ENCODE measurements at regions not wholly inside any gene's neighbourhood (a gene's known extent, or its start where the extent isn't known, plus 50 kb on each side); places are given as distances from the start of the nearest gene placed in this dataset.

DNA sequence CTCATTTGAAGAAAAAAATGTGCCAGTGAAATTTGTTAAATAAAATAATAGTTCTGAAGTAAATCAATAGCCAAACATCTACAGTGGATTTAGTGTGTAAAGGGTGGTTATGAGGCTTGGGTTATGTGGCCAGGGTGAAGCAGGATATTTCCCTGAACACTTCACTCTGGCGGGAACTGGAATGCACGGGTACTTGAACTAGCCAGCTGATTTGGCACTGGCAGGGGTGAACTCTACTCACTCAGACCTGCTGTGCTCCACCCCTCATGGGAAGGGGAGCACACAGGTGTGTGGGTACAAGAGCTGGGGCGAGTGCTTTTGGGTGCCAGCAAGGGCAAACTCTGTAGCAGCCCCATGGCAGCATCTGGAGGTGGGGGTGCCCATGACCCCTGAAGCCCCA is 278.2 kb downstream of the CALCRL start:
- Histone ChIP-seq H2AFZ (replicated peaks) (no peak overlapping the region), H3K4me1 (no peaks in the 10 kb centered on the region), H3K36me3 (no peaks in the 10 kb centered on the region), H4K20me1 (ENCODE audit: low read depth) (no peaks in the 10 kb centered on the region), H3K79me2 (ENCODE audit: low read depth) (no peaks in the 10 kb centered on the region), H3K27me3 (no peaks in the 10 kb centered on the region), H3K9me3 (ENCODE audit: low read depth) (no peaks in the 10 kb centered on the region), H3K27ac (no peak overlapping the region), H3K4me2 (no peak overlapping the region), H3F3A (ENCODE audit: low read depth) (peaks cover 12% of the 10 kb centered on the region), H3K4me3 (no peak overlapping the region), H3K9ac (no peak overlapping the region)
- Mint-ChIP-seq H3K36me3 (peaks cover 2% of the 10 kb centered on the region), H3K9me3 (peaks cover 14% of the 10 kb centered on the region), H3K27ac (peak overlapping the region; percentile 63), H3K4me1 (peaks cover 33% of the 10 kb centered on the region), H3K4me3 (no peak overlapping the region), H3K27me3 (ENCODE audit: insufficient read depth, low read depth) (peaks cover 2% of the 10 kb centered on the region)
- DNase-seq (ENCODE audit: low spot score) = no peak
- TF ChIP-seq EZH2 (IDR thresholded peaks at IDR 0.05) = no peak
- TF ChIP-seq, protein P1, sequence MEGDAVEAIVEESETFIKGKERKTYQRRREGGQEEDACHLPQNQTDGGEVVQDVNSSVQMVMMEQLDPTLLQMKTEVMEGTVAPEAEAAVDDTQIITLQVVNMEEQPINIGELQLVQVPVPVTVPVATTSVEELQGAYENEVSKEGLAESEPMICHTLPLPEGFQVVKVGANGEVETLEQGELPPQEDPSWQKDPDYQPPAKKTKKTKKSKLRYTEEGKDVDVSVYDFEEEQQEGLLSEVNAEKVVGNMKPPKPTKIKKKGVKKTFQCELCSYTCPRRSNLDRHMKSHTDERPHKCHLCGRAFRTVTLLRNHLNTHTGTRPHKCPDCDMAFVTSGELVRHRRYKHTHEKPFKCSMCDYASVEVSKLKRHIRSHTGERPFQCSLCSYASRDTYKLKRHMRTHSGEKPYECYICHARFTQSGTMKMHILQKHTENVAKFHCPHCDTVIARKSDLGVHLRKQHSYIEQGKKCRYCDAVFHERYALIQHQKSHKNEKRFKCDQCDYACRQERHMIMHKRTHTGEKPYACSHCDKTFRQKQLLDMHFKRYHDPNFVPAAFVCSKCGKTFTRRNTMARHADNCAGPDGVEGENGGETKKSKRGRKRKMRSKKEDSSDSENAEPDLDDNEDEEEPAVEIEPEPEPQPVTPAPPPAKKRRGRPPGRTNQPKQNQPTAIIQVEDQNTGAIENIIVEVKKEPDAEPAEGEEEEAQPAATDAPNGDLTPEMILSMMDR (IDR thresholded peaks at IDR 0.05) = no peak
- no peak for TF ChIP-seq EZH2phosphoT487 (IDR thresholded peaks at IDR 0.05)

- Mint-ChIP-seq H3K4me3 (no peak overlapping the region), H3K9me3 (peaks cover 14% of the 10 kb centered on the region)
Observed at GRCh38 chr2:187168720-187169713, 279.0 kb downstream of the CALCRL start.

GRCh38 chr2:187167491-187167890 is 280.6 kb downstream of the CALCRL start:
- Histone ChIP-seq H3K9me3 (ENCODE audit: low read depth) (no peaks in the 10 kb centered on the region), H3F3A (ENCODE audit: low read depth) (peaks cover 12% of the 10 kb centered on the region), H2AFZ (replicated peaks) (no peak overlapping the region), H3K4me2 (no peak overlapping the region), H3K27me3 (no peaks in the 10 kb centered on the region), H4K20me1 (ENCODE audit: low read depth) (no peaks in the 10 kb centered on the region), H3K27ac (no peak overlapping the region), H3K4me1 (no peaks in the 10 kb centered on the region), H3K9ac (no peak overlapping the region), H3K79me2 (ENCODE audit: low read depth) (no peaks in the 10 kb centered on the region), H3K36me3 (no peaks in the 10 kb centered on the region), H3K4me3 (no peak overlapping the region)
- H3K4me3 Mint-ChIP-seq = no peak overlapping the region
- peaks cover 16% of the 10 kb centered on the region for H3K9me3 Mint-ChIP-seq
- no peaks in the 10 kb centered on the region for H3K27me3 Mint-ChIP-seq (ENCODE audit: insufficient read depth, low read depth)
- no peak for DNase-seq (ENCODE audit: low spot score)
- H3K27ac Mint-ChIP-seq = no peak overlapping the region
- no peak for TF ChIP-seq EZH2 (IDR thresholded peaks at IDR 0.05)
- no peak for TF ChIP-seq EZH2phosphoT487 (IDR thresholded peaks at IDR 0.05)
- TF ChIP-seq, protein P1 (IDR thresholded peaks at IDR 0.05) = no peak
- peaks cover 2% of the 10 kb centered on the region for H3K36me3 Mint-ChIP-seq
- H3K4me1 Mint-ChIP-seq = peaks cover 33% of the 10 kb centered on the region

More at GRCh38 chr2:187168720-187169713, 279.0 kb downstream of the CALCRL start:
- no peak for DNase-seq (ENCODE audit: low spot score)
- Histone ChIP-seq H3K79me2 (ENCODE audit: low read depth) (no peaks in the 10 kb centered on the region), H4K20me1 (ENCODE audit: low read depth) (no peaks in the 10 kb centered on the region), H3F3A (ENCODE audit: low read depth) (peaks cover 12% of the 10 kb centered on the region), H3K27me3 (no peaks in the 10 kb centered on the region), H3K4me3 (no peak overlapping the region), H3K9me3 (ENCODE audit: low read depth) (no peaks in the 10 kb centered on the region), H3K27ac (no peak overlapping the region), H3K9ac (no peak overlapping the region), H3K4me1 (no peaks in the 10 kb centered on the region), H3K4me2 (no peak overlapping the region), H3K36me3 (no peaks in the 10 kb centered on the region), H2AFZ (replicated peaks) (no peak overlapping the region)
- H3K36me3 Mint-ChIP-seq = peaks cover 2% of the 10 kb centered on the region
- H3K27me3 Mint-ChIP-seq (ENCODE audit: insufficient read depth, low read depth) = no peaks in the 10 kb centered on the region
- peaks cover 33% of the 10 kb centered on the region for H3K4me1 Mint-ChIP-seq
- no peak for TF ChIP-seq EZH2phosphoT487 (IDR thresholded peaks at IDR 0.05)
- peak overlapping the region; percentile 97 for H3K27ac Mint-ChIP-seq

Measured in neural progenitor cell (in vitro differentiated cells).